ENCODE measurements at regions not wholly inside any gene's neighbourhood (a gene's known extent, or its start where the extent isn't known, plus 50 kb on each side); places are given as distances from the start of the nearest gene placed in this dataset.

GRCh38 chr5:135186662-135187522, 152.9 kb upstream of the PITX1 start:
- Histone ChIP-seq H3K4me3 (ENCODE audit: low read depth, low read length) (no peak overlapping the region), H3K27me3 (no peaks in the 10 kb centered on the region), H3K9me3 (no peaks in the 10 kb centered on the region), H3K4me1 (no peaks in the 10 kb centered on the region), H3K36me3 (no peaks in the 10 kb centered on the region)
- DNase-seq = no peak
- no peak; the same call in 1 of the 2 replicates for TF ChIP-seq CTCF (IDR thresholded peaks at IDR 0.05; ENCODE audit: low read depth, low read length)

- Histone ChIP-seq H3K9me3 (no peaks in the 10 kb centered on the region), H3K4me1 (no peaks in the 10 kb centered on the region), H3K27me3 (no peaks in the 10 kb centered on the region), H3K36me3 (no peaks in the 10 kb centered on the region), H3K4me3 (ENCODE audit: low read depth, low read length) (no peak overlapping the region)
- TF ChIP-seq CTCF (IDR thresholded peaks at IDR 0.05; ENCODE audit: low read depth, low read length) = no peak
- no peak for DNase-seq
These were observed 151.5 kb upstream of the PITX1 start for GRCh38 chr5:135185481-135186065.

GRCh38 chr5:135184646-135185045, 150.6 kb upstream of the PITX1 start:
- H3K9me3 ChIP-seq = no peaks in the 10 kb centered on the region
- H3K36me3 ChIP-seq = no peaks in the 10 kb centered on the region
- H3K27me3 ChIP-seq = no peaks in the 10 kb centered on the region
- no peak for TF ChIP-seq CTCF (IDR thresholded peaks at IDR 0.05; ENCODE audit: low read depth, low read length)
- no peak overlapping the region for H3K4me3 ChIP-seq (ENCODE audit: low read depth, low read length)
- H3K4me1 ChIP-seq = no peaks in the 10 kb centered on the region
- DNase-seq = no peak

DNA sequence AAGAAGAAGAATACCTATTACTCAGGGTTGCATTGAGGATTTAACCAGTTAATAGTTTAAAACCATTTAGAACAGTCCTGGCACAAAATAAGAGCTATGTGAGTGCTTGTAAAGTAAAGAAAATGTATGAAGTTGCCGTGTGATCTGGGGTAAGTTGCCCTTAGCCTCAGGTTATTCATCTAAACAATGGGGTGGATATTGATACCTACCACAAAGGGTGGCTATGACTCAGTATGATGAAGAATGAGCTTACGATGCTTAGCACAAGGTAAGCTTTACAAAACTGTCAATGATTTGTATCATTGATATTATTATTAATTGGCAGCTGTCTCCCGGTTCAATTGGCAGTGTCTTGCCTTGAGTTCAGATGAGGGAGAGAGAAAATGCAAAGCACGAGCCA, 149.4 kb upstream of the PITX1 start:
- Histone ChIP-seq H3K27me3 (no peaks in the 10 kb centered on the region), H3K4me3 (ENCODE audit: low read depth, low read length) (no peak overlapping the region), H3K36me3 (no peaks in the 10 kb centered on the region), H3K4me1 (no peaks in the 10 kb centered on the region), H3K9me3 (no peaks in the 10 kb centered on the region)
- no peak for DNase-seq
- no peak for TF ChIP-seq CTCF (IDR thresholded peaks at IDR 0.05; ENCODE audit: low read depth, low read length)

- DNase-seq = no peak
- Histone ChIP-seq H3K4me1 (no peaks in the 10 kb centered on the region), H3K36me3 (no peaks in the 10 kb centered on the region), H3K9me3 (no peaks in the 10 kb centered on the region), H3K27me3 (no peaks in the 10 kb centered on the region), H3K4me3 (ENCODE audit: low read depth, low read length) (no peak overlapping the region)
- TF ChIP-seq CTCF (IDR thresholded peaks at IDR 0.05; ENCODE audit: low read depth, low read length) = no peak
These were observed 148.6 kb upstream of the PITX1 start for GRCh38 chr5:135182675-135183074.

- DNase-seq = no peak
- Histone ChIP-seq H3K27me3 (no peaks in the 10 kb centered on the region), H3K4me1 (no peaks in the 10 kb centered on the region), H3K36me3 (no peaks in the 10 kb centered on the region), H3K9me3 (no peaks in the 10 kb centered on the region), H3K4me3 (ENCODE audit: low read depth, low read length) (no peak overlapping the region)
- TF ChIP-seq CTCF (IDR thresholded peaks at IDR 0.05; ENCODE audit: low read depth, low read length) = no peak
These were observed 147.6 kb upstream of the PITX1 start for GRCh38 chr5:135181653-135182052.
